Tibial nerve (tissue), 4 donors: ENCODE measurements at regions not wholly inside any gene's neighbourhood (a gene's known extent, or its start where the extent isn't known, plus 50 kb on each side); places are given as distances from the start of the nearest gene placed in this dataset.

Experiments used
- DNase-seq, 2 donors: peaks; one replicate each; pipeline ENCODE4 v3.0.0-alpha.2; 2019; ENCODE audit warnings: low spot score in 2 of 2
- H3K27ac ChIP-seq, 4 donors: fragments of 200-600 bp; sonication (generic) in 3 of 4; one replicate each; pipeline ENCODE4 v1.5.1; 2017 to 2019; ENCODE audit warnings: mild to moderate bottlenecking in 1 of 4
- H3K27me3 ChIP-seq, 2 donors: fragments of 200-600 bp; sonication (generic) in 1 of 2; one replicate each; pipeline versions ENCODE4 v1.5.1 to v1.6.0; 2017 to 2019
- H3K36me3 ChIP-seq, 3 donors: fragments of 200-600 bp; sonication (generic); one replicate each; pipeline ENCODE4 v1.5.1; 2018 to 2019
- H3K4me1 ChIP-seq, 4 donors: fragments of 200-600 bp; sonication (generic) in 3 of 4; one replicate each; pipeline ENCODE4 v1.5.1; 2017 to 2019
- H3K4me3 ChIP-seq, 4 donors: fragments of 200-600 bp; sonication (generic) in 3 of 4; one replicate each; pipeline ENCODE4 v1.5.1; 2017 to 2019; ENCODE audit warnings: mild to moderate bottlenecking in 1 of 4, moderate library complexity in 1 of 4
- H3K9me3 ChIP-seq, 4 donors: fragments of 200-600 bp; sonication (generic) in 3 of 4; one replicate each; pipeline ENCODE4 v1.5.1; 2017 to 2019
- CTCF ChIP-seq, 5 experiments: fragments of 200-600 bp in 3 of 5; fragments of 450-650 bp in 2 of 5; sonication (generic) in 3 of 5; IDR thresholded peaks; one replicate each; pipeline ENCODE4 v1.5.1; 2016 to 2019; ENCODE audit warnings: antibody characterized with exemption in 5 of 5, mild to moderate bottlenecking in 3 of 5, moderate library complexity in 2 of 5
- EP300 ChIP-seq, 2 donors: sonication (generic); formaldehyde crosslinking; IDR thresholded peaks; one replicate each; pipeline ENCODE4 v1.6.1; 2017; ENCODE audit warnings: antibody characterized with exemption in 2 of 2, mild to moderate bottlenecking in 1 of 2
- POLR2A ChIP-seq, 2 donors: fragments of 450-650 bp; IDR thresholded peaks; one replicate each; pipeline ENCODE4 v1.6.1; 2017; ENCODE audit warnings: antibody characterized with exemption in 2 of 2, mild to moderate bottlenecking in 2 of 2, moderate library complexity in 2 of 2
- whole genome bisulfite sequencing, 2 donors: methylation state at CpG; one replicate each; pipeline ENCODE4 v1.1.5; 2018; 5-methylcytosine and 5-hydroxymethylcytosine counted together

- H3K27ac ChIP-seq, result no peak overlapping the region
- H3K9me3 ChIP-seq, result no peaks in the 10 kb centered on the region
- TF ChIP-seq EP300 (IDR thresholded peaks at IDR 0.05), result no peak
- no peak for TF ChIP-seq POLR2A (IDR thresholded peaks at IDR 0.05)
- no peak for TF ChIP-seq CTCF (IDR thresholded peaks at IDR 0.05)
- no peaks in the 10 kb centered on the region for H3K36me3 ChIP-seq
- no peak overlapping the region for H3K4me3 ChIP-seq
- DNase-seq, result no peak
- no peaks in the 10 kb centered on the region for H3K27me3 ChIP-seq
- WGBS, 2 donors, result 90 to 95% methylated on average over 4 of the region's 4 CpGs
- H3K4me1 ChIP-seq, result peaks cover 0 to 3% (median 0%) of the 10 kb centered on the region in 4 donors
Measured at GRCh38 chr1:218643281-218643680, 298.1 kb downstream of the TGFB2 start.

GRCh38 chr1:218643926-218644325, 298.8 kb downstream of the TGFB2 start:
- H3K27me3 ChIP-seq, result no peaks in the 10 kb centered on the region
- WGBS, 2 donors, result 63 to 79% methylated on average over 2 of the region's 2 CpGs
- no peaks in the 10 kb centered on the region for H3K9me3 ChIP-seq
- H3K4me3 ChIP-seq, result no peak overlapping the region
- DNase-seq, result no peak
- H3K27ac ChIP-seq, result no peak overlapping the region
- peaks cover 0 to 3% (median 0%) of the 10 kb centered on the region in 4 donors for H3K4me1 ChIP-seq
- TF ChIP-seq POLR2A (IDR thresholded peaks at IDR 0.05) (no peak), CTCF (IDR thresholded peaks at IDR 0.05) (no peak), EP300 (IDR thresholded peaks at IDR 0.05) (no peak)
- H3K36me3 ChIP-seq, result no peaks in the 10 kb centered on the region

- WGBS, 2 donors, result 53 to 60% methylated on average over 4 of the region's 4 CpGs
- H3K4me1 ChIP-seq, result peaks cover 0 to 3% (median 0%) of the 10 kb centered on the region in 4 donors
- H3K27ac ChIP-seq, result peak overlapping the region in 1 of 4 donors; percentile 24
- no peaks in the 10 kb centered on the region for H3K36me3 ChIP-seq
- TF ChIP-seq EP300 (IDR thresholded peaks at IDR 0.05), result no peak
- TF ChIP-seq CTCF (IDR thresholded peaks at IDR 0.05), result no peak
- no peak for TF ChIP-seq POLR2A (IDR thresholded peaks at IDR 0.05)
- peaks cover 0 to 4% (median 0%) of the 10 kb centered on the region in 4 donors for H3K9me3 ChIP-seq
- H3K27me3 ChIP-seq, result no peaks in the 10 kb centered on the region
- no peak for DNase-seq
- no peak overlapping the region for H3K4me3 ChIP-seq
Measured at GRCh38 chr1:218646288-218646687, 301.2 kb downstream of the TGFB2 start.

- no peak for TF ChIP-seq EP300 (IDR thresholded peaks at IDR 0.05)
- TF ChIP-seq CTCF (IDR thresholded peaks at IDR 0.05), result no peak
- no peak for TF ChIP-seq POLR2A (IDR thresholded peaks at IDR 0.05)
- Histone ChIP-seq H3K27me3 (no peaks in the 10 kb centered on the region), H3K36me3 (no peaks in the 10 kb centered on the region), H3K4me1 (peaks cover 0 to 5% (median 0%) of the 10 kb centered on the region in 4 donors), H3K4me3 (no peak overlapping the region), H3K27ac (no peak overlapping the region), H3K9me3 (no peaks in the 10 kb centered on the region)
- DNase-seq, result no peak
- 82 to 88% methylated on average over 3 of the region's 3 CpGs for WGBS, 2 donors
Measured at GRCh38 chr1:218656301-218657037, 311.3 kb downstream of the TGFB2 start.

GRCh38 chr1:218658269-218658668, 313.1 kb downstream of the TGFB2 start:
- TF ChIP-seq CTCF (IDR thresholded peaks at IDR 0.05), result no peak
- TF ChIP-seq EP300 (IDR thresholded peaks at IDR 0.05), result no peak
- TF ChIP-seq POLR2A (IDR thresholded peaks at IDR 0.05), result no peak
- 98% methylated on average over 2 of the region's 2 CpGs for WGBS, 2 donors
- Histone ChIP-seq H3K4me1 (peaks cover 0 to 5% (median 0%) of the 10 kb centered on the region in 4 donors), H3K27me3 (no peaks in the 10 kb centered on the region), H3K36me3 (no peaks in the 10 kb centered on the region), H3K9me3 (no peaks in the 10 kb centered on the region), H3K4me3 (no peak overlapping the region), H3K27ac (no peak overlapping the region)
- no peak for DNase-seq
